ENCODE measurements at regions not wholly inside any gene's neighbourhood (a gene's known extent, or its start where the extent isn't known, plus 50 kb on each side); places are given as distances from the start of the nearest gene placed in this dataset.

DNA sequence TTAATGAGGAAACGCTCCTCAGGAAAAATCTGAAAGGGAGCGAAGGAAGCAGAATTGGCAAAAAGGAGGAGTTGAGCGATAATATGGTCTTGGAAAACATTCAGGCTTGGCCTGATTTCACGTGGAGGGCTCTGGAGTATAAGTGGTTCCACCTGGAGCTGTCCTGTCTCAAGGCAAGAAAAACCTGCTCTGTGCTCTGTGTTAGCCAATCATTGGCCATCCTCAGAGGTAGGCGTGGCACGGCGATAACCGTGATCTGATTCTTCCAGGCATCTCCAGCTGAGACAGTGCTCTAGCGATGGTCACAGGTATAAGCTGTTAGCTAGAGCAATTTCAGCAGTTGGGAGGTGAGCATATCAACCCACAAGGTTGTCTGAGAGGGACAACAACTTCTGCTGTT is 450.5 kb upstream of the MAF start:
- CTCF ChIA-PET: interaction anchor here (0.9 kb wide), 1 partner anchor 19 kb away, joined by 4 read pairs; no protein-coding TSS in a partner anchor

GRCh38 chr16:80048250-80048649 is 447.7 kb upstream of the MAF start:
- Mint-ChIP-seq H3K9me3 (0 out of 2 replicates have a peak, but pooled peaks cover 6% of the 10 kb centered on the region), H3K27ac (no peak overlapping the region), H3K27me3 (ENCODE audit: low read depth) (no peaks in the 10 kb centered on the region), H3K4me3 (no peak overlapping the region), H3K36me3 (no peaks in the 10 kb centered on the region), H3K4me1 (peaks cover 7% of the 10 kb centered on the region; the same call in 1 of the 2 replicates)
- DNase-seq (ENCODE audit: low spot score) (no peak), ATAC-seq (no peak)
- ChIA-PET CTCF (no interaction called here), POLR2A (no interaction called here)
- TF ChIP-seq JUN (CRISPR knock-in tag; IDR thresholded peaks at IDR 0.05): no peak

More for the DNA sequence above, 450.5 kb upstream of the MAF start:
- POLR2A ChIA-PET: no interaction called here
- TF ChIP-seq USF1 (CRISPR knock-in tag; IDR thresholded peaks at IDR 0.05) (no peak), EMX1 (CRISPR knock-in tag; IDR thresholded peaks at IDR 0.05) (no peak), CREB1 (CRISPR knock-in tag; IDR thresholded peaks at IDR 0.05) (no peak), NR1H2 (CRISPR knock-in tag; IDR thresholded peaks at IDR 0.05) (no peak), IRF1 (CRISPR knock-in tag; IDR thresholded peaks at IDR 0.05) (no peak), SP1 (CRISPR knock-in tag; conservative IDR thresholded peaks at IDR 0.05) (no peak)
- TF ChIP-seq, protein P1, sequence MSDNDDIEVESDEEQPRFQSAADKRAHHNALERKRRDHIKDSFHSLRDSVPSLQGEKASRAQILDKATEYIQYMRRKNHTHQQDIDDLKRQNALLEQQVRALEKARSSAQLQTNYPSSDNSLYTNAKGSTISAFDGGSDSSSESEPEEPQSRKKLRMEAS (CRISPR knock-in tag; IDR thresholded peaks at IDR 0.05): no peak
- TF ChIP-seq, protein P2, sequence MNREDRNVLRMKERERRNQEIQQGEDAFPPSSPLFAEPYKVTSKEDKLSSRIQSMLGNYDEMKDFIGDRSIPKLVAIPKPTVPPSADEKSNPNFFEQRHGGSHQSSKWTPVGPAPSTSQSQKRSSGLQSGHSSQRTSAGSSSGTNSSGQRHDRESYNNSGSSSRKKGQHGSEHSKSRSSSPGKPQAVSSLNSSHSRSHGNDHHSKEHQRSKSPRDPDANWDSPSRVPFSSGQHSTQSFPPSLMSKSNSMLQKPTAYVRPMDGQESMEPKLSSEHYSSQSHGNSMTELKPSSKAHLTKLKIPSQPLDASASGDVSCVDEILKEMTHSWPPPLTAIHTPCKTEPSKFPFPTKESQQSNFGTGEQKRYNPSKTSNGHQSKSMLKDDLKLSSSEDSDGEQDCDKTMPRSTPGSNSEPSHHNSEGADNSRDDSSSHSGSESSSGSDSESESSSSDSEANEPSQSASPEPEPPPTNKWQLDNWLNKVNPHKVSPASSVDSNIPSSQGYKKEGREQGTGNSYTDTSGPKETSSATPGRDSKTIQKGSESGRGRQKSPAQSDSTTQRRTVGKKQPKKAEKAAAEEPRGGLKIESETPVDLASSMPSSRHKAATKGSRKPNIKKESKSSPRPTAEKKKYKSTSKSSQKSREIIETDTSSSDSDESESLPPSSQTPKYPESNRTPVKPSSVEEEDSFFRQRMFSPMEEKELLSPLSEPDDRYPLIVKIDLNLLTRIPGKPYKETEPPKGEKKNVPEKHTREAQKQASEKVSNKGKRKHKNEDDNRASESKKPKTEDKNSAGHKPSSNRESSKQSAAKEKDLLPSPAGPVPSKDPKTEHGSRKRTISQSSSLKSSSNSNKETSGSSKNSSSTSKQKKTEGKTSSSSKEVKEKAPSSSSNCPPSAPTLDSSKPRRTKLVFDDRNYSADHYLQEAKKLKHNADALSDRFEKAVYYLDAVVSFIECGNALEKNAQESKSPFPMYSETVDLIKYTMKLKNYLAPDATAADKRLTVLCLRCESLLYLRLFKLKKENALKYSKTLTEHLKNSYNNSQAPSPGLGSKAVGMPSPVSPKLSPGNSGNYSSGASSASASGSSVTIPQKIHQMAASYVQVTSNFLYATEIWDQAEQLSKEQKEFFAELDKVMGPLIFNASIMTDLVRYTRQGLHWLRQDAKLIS (CRISPR knock-in tag; IDR thresholded peaks at IDR 0.05; ENCODE audit: borderline replicate concordance): no peak
- TF ChIP-seq, protein P3, sequence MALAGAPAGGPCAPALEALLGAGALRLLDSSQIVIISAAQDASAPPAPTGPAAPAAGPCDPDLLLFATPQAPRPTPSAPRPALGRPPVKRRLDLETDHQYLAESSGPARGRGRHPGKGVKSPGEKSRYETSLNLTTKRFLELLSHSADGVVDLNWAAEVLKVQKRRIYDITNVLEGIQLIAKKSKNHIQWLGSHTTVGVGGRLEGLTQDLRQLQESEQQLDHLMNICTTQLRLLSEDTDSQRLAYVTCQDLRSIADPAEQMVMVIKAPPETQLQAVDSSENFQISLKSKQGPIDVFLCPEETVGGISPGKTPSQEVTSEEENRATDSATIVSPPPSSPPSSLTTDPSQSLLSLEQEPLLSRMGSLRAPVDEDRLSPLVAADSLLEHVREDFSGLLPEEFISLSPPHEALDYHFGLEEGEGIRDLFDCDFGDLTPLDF (CRISPR knock-in tag; IDR thresholded peaks at IDR 0.05): no peak
- TF ChIP-seq, protein P4, sequence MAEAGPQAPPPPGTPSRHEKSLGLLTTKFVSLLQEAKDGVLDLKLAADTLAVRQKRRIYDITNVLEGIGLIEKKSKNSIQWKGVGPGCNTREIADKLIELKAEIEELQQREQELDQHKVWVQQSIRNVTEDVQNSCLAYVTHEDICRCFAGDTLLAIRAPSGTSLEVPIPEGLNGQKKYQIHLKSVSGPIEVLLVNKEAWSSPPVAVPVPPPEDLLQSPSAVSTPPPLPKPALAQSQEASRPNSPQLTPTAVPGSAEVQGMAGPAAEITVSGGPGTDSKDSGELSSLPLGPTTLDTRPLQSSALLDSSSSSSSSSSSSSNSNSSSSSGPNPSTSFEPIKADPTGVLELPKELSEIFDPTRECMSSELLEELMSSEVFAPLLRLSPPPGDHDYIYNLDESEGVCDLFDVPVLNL (CRISPR knock-in tag; IDR thresholded peaks at IDR 0.05; ENCODE audit: borderline replicate concordance, low read depth): no peak
- Mint-ChIP-seq H3K36me3 (no peaks in the 10 kb centered on the region), H3K4me3 (no peak overlapping the region), H3K9me3 (0 out of 2 replicates have a peak, but pooled peaks cover 6% of the 10 kb centered on the region), H3K4me1 (0 out of 2 replicates have a peak, but pooled peaks cover 4% of the 10 kb centered on the region), H3K27me3 (ENCODE audit: low read depth) (no peaks in the 10 kb centered on the region), H3K27ac (no peak overlapping the region)
- peak; percentile 21 for DNase-seq (ENCODE audit: low spot score)
- ATAC-seq: peak; percentile 76

GRCh38 chr16:80047842-80048241 is 447.3 kb upstream of the MAF start:
- Mint-ChIP-seq H3K4me1 (peaks cover 7% of the 10 kb centered on the region; the same call in 1 of the 2 replicates), H3K9me3 (0 out of 2 replicates have a peak, but pooled peaks cover 6% of the 10 kb centered on the region), H3K36me3 (no peaks in the 10 kb centered on the region), H3K27me3 (ENCODE audit: low read depth) (no peaks in the 10 kb centered on the region), H3K27ac (no peak overlapping the region), H3K4me3 (no peak overlapping the region)
- ChIA-PET CTCF (no interaction called here), POLR2A (no interaction called here)
- TF ChIP-seq SMAD4 (CRISPR knock-in tag; IDR thresholded peaks at IDR 0.05): no peak
- no peak for TF ChIP-seq ZNF671 (CRISPR knock-in tag; IDR thresholded peaks at IDR 0.05)
- no peak for ATAC-seq
- DNase-seq (ENCODE audit: low spot score): no peak

Data from WTC11 (cell line).